GM12891 (cell line): ENCODE measurements at regions not wholly inside any gene's neighbourhood (a gene's known extent, or its start where the extent isn't known, plus 50 kb on each side); places are given as distances from the start of the nearest gene placed in this dataset.

Experiments used
- PAX5 ChIP-seq: IDR thresholded peaks from 2 replicates; pipeline ENCODE4 v1.6.1; 2011; ENCODE audit warnings: low read length, moderate library complexity, mild to moderate bottlenecking; ENCODE audit not compliant: insufficient read depth, severe bottlenecking
- POLR2A ChIP-seq: IDR thresholded peaks from 2 replicates; pipeline ENCODE4 v1.6.1; 2011; ENCODE audit warnings: low read depth, low read length, control low read depth
- POLR2AphosphoS5 ChIP-seq: IDR thresholded peaks from 2 replicates; pipeline ENCODE4 v1.6.1; 2011; ENCODE audit warnings: low read depth, low read length, control low read depth
- SPI1 ChIP-seq: IDR thresholded peaks from 2 replicates; pipeline ENCODE4 v1.6.1; 2011; ENCODE audit warnings: low read depth, low read length, control low read depth
- TAF1 ChIP-seq: IDR thresholded peaks from 2 replicates; pipeline ENCODE4 v1.6.1; 2011; ENCODE audit warnings: low read depth, low read length, control low read depth

GRCh38 chr6:155521719-155522118 lies 66.1 kb upstream of the NOX3 start:
- TF ChIP-seq POLR2AphosphoS5, result no peak
- no peak for TF ChIP-seq POLR2A
- TF ChIP-seq TAF1, result no peak
- TF ChIP-seq PAX5, result no peak
- no peak for TF ChIP-seq SPI1
